H1 (cell line): ENCODE measurements at regions not wholly inside any gene's neighbourhood (a gene's known extent, or its start where the extent isn't known, plus 50 kb on each side); places are given as distances from the start of the nearest gene placed in this dataset.

Source experiments
- CTCF ChIA-PET: fragments of 300-600 bp; sonication (Branson Sonifier 250); formaldehyde crosslinking; loops from one replicate; lab custom pipeline; 2021; ENCODE audit not compliant: partially characterized antibody; lab: Charles Lee
- POLR2A ChIA-PET: fragments of 300-600 bp; sonication (Branson Sonifier 250); formaldehyde crosslinking; loops from one replicate; lab custom pipeline; 2021; ENCODE audit warnings: inconsistent platforms; ENCODE audit not compliant: partially characterized antibody; lab: Charles Lee
- DNase-seq, 2 experiments: peaks; one replicate each; pipeline versions ENCODE4 v3.0.0 to v3.0.0-alpha.2; 2010 to 2022; ENCODE audit warnings: low spot score in 2 of 2, low read depth in 1 of 2, mixed read lengths in 1 of 2
- FAIRE-seq: peaks from 2 replicates; lab custom pipeline; 2011; peaks lifted over from hg19 to GRCh38; lab: Jason Lieb, UNC
- H2AFZ ChIP-seq: 2 replicates; pipeline ENCODE4 v1.8.1; 2012; ENCODE audit warnings: low read length, inconsistent platforms
- H2AK5ac ChIP-seq: 2 replicates; pipeline ENCODE4 v1.6.1; 2013; ENCODE audit warnings: low read depth, low read length
- H2BK120ac ChIP-seq: replicated peaks from 2 replicates; pipeline ENCODE3; 2013; ENCODE audit warnings: low read depth, low read length, inconsistent platforms
- H2BK12ac ChIP-seq: 2 replicates; pipeline ENCODE4 v1.6.1; 2013; ENCODE audit warnings: low read depth, low read length
- H2BK15ac ChIP-seq: 2 replicates; pipeline ENCODE4 v1.6.1; 2013; ENCODE audit warnings: low read length
- H2BK20ac ChIP-seq: 2 replicates; pipeline ENCODE4 v1.6.1; 2013; ENCODE audit warnings: low read length
- H2BK5ac ChIP-seq: 2 replicates; pipeline ENCODE4 v1.6.1; 2013; ENCODE audit warnings: low read depth, low read length
- H3K14ac ChIP-seq: 2 replicates; pipeline ENCODE4 v1.6.1; 2013; ENCODE audit warnings: inconsistent platforms; ENCODE audit not compliant: insufficient read length
- H3K18ac ChIP-seq: 2 replicates; pipeline ENCODE4 v1.6.1; 2013; ENCODE audit warnings: low read length; ENCODE audit errors: extremely low read depth
- H3K23ac ChIP-seq: 2 replicates; pipeline ENCODE4 v1.6.1; 2013; ENCODE audit warnings: inconsistent platforms; ENCODE audit not compliant: insufficient read length
- H3K23me2 ChIP-seq: 2 replicates; pipeline ENCODE4 v1.6.1; 2013; ENCODE audit warnings: low read depth, low read length
- H3K27ac ChIP-seq: 2 replicates; pipeline ENCODE4 v1.6.1; 2011; ENCODE audit warnings: low read depth, low read length, inconsistent platforms
- H3K27me3 ChIP-seq, 4 experiments: replicated peaks in 1 of 4; 1 replicate in 1 of 4; 2 replicates in 3 of 4; pipeline versions ENCODE4 v1.6.1 to v1.8.1; 2011 to 2013; ENCODE audit warnings: low read length in 3 of 4, mild to moderate bottlenecking in 3 of 4, inconsistent platforms in 2 of 4, mixed read lengths in 2 of 4, moderate library complexity in 1 of 4; ENCODE audit not compliant: control insufficient read depth in 3 of 4, insufficient read depth in 3 of 4; ENCODE audit errors: extremely low read depth in 1 of 4
- H3K36me3 ChIP-seq, 4 experiments: 2 replicates each; pipeline versions ENCODE4 v1.6.1 to v1.8.1; 2011 to 2013; ENCODE audit warnings: mild to moderate bottlenecking in 4 of 4, low read length in 3 of 4, moderate library complexity in 2 of 4, control low read depth in 1 of 4, inconsistent platforms in 1 of 4; ENCODE audit not compliant: insufficient read depth in 4 of 4, control insufficient read depth in 2 of 4
- H3K4ac ChIP-seq: replicated peaks from 2 replicates; pipeline ENCODE3; 2013; ENCODE audit warnings: low read length, low read depth, mixed read lengths, inconsistent platforms; ENCODE audit not compliant: insufficient read length
- H3K4me1 ChIP-seq, 4 experiments: replicated peaks in 1 of 4; 1 replicate in 1 of 4; 2 replicates in 3 of 4; pipeline versions ENCODE4 v1.6.1 to v1.8.1; 2011 to 2013; ENCODE audit warnings: low read length in 3 of 4, inconsistent platforms in 2 of 4, mixed read lengths in 1 of 4; ENCODE audit not compliant: insufficient read depth in 4 of 4, control insufficient read depth in 3 of 4
- H3K4me2 ChIP-seq, 2 experiments: 2 replicates each; pipeline versions ENCODE4 v1.6.1 to v1.8.1; 2011 to 2013; ENCODE audit warnings: low read depth in 2 of 2, low read length in 2 of 2, control low read depth in 1 of 2, inconsistent platforms in 1 of 2, mild to moderate bottlenecking in 1 of 2; ENCODE audit not compliant: insufficient read depth in 1 of 2
- H3K4me3 ChIP-seq, 4 experiments: fragments of 200-600, 300-600 bp in 1 of 4; sonication (generic), shearing (Covaris generic), sonication (Bioruptor Twin) in 1 of 4; 2 replicates each; pipeline versions ENCODE4 v1.5.1 to v1.8.1; 2011 to 2016; ENCODE audit warnings: low read length in 4 of 4, low read depth in 3 of 4, control low read depth in 2 of 4, inconsistent platforms in 2 of 4, mild to moderate bottlenecking in 2 of 4, mixed read lengths in 1 of 4, moderate library complexity in 1 of 4; ENCODE audit not compliant: insufficient read depth in 2 of 4; ENCODE audit errors: extremely low read depth in 1 of 4
- H3K56ac ChIP-seq: replicated peaks from 2 replicates; pipeline ENCODE3; 2013; ENCODE audit warnings: low read depth, mild to moderate bottlenecking, mixed read lengths, low read length, inconsistent platforms; ENCODE audit not compliant: insufficient read length
- H3K79me1 ChIP-seq: 2 replicates; pipeline ENCODE4 v1.6.1; 2013; ENCODE audit warnings: low read depth, low read length, control low read depth
- H3K79me2 ChIP-seq, 2 experiments: 2 replicates each; pipeline versions ENCODE4 v1.6.1 to v1.8.1; 2012 to 2013; ENCODE audit warnings: low read length in 2 of 2, mild to moderate bottlenecking in 2 of 2, inconsistent platforms in 1 of 2; ENCODE audit not compliant: insufficient read depth in 2 of 2, control insufficient read depth in 1 of 2
- H3K9ac ChIP-seq, 4 experiments: replicated peaks in 1 of 4; 1 replicate in 1 of 4; 2 replicates in 3 of 4; pipeline versions ENCODE4 v1.6.1 to v1.8.1; 2011 to 2013; ENCODE audit warnings: low read depth in 3 of 4, low read length in 3 of 4, control low read depth in 2 of 4, mild to moderate bottlenecking in 2 of 4, moderate library complexity in 2 of 4, inconsistent platforms in 1 of 4; ENCODE audit errors: extremely low read depth in 1 of 4
- H3K9me3 ChIP-seq, 2 experiments: 2 replicates each; pipeline versions ENCODE4 v1.6.1 to v1.8.1; 2012 to 2013; ENCODE audit warnings: mild to moderate bottlenecking in 2 of 2, moderate library complexity in 2 of 2, control low read depth in 1 of 2, inconsistent platforms in 1 of 2, low read depth in 1 of 2, low read length in 1 of 2, mixed read lengths in 1 of 2; ENCODE audit not compliant: insufficient read depth in 2 of 2
- H4K20me1 ChIP-seq, 2 experiments: replicated peaks in 1 of 2; 2 replicates each; pipeline versions ENCODE3 to v1.8.1; 2011 to 2013; ENCODE audit warnings: inconsistent platforms in 2 of 2, low read length in 2 of 2, mild to moderate bottlenecking in 1 of 2; ENCODE audit not compliant: insufficient read depth in 2 of 2, control insufficient read depth in 1 of 2
- H4K5ac ChIP-seq: 2 replicates; pipeline ENCODE4 v1.6.1; 2013; ENCODE audit warnings: low read length, low read depth, mixed read lengths, inconsistent platforms; ENCODE audit not compliant: insufficient read length
- H4K8ac ChIP-seq: 2 replicates; pipeline ENCODE4 v1.8.0; 2013; ENCODE audit warnings: mild to moderate bottlenecking, moderate library complexity, low read length, inconsistent platforms; ENCODE audit not compliant: insufficient read depth; ENCODE audit errors: extremely low read depth
- H4K91ac ChIP-seq: replicated peaks from 2 replicates; pipeline ENCODE3; 2013; ENCODE audit warnings: low read length, mixed read lengths, inconsistent platforms; ENCODE audit not compliant: insufficient read length
- BCL11A ChIP-seq, 2 experiments: IDR thresholded peaks; one replicate each; pipeline ENCODE4 v1.6.1; 2011; ENCODE audit warnings: low read depth in 2 of 2, low read length in 2 of 2, mild to moderate bottlenecking in 2 of 2
- HDAC6 ChIP-seq: IDR thresholded peaks from one replicate; pipeline ENCODE4 v1.7.1; 2012; ENCODE audit warnings: low read depth, mild to moderate bottlenecking, inconsistent platforms, low read length, moderate library complexity

DNA sequence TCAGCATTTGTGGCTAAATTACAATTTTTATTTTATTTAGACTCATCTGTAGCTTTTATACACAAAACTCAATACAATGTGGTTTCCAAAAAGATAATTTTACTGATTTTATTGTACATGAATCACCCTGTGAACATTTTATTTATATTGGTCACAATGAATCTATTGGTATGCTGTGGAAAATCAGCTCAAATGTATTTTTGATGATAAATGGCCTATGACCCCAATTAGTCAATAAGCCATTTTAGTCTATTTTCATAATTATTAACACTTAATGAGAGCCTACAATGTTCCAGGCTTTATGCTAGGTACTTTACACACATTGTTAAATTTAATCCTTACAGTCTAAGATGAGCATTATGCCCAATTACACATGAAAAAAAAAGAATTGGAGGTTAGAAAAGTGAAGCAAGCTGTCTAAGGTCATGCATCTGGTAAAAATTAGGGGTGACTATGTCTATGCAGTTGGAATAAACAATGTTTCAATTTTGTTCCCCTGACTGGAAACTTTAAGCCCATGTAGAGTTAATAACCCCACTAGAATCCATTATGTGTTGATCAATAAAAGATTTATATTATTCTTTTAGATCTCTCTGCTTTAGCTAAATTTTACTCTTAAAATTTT, 344.7 kb downstream of the PABPC4L start:
- Histone ChIP-seq H2BK12ac (no peak overlapping the region), H3K36me3 (no peaks in the 10 kb centered on the region), H3K56ac (no peak overlapping the region), H3K14ac (no peak overlapping the region), H3K9ac (no peak overlapping the region), H2AFZ (no peak overlapping the region), H3K4me3 (no peak overlapping the region), H2AK5ac (no peak overlapping the region), H3K4me2 (no peak overlapping the region), H3K9me3 (no peaks in the 10 kb centered on the region), H3K4me1 (no peaks in the 10 kb centered on the region), H3K27ac (no peak overlapping the region), H3K27me3 (no peaks in the 10 kb centered on the region), H4K8ac (no peak overlapping the region), H3K4ac (no peak overlapping the region), H3K23ac (no peak overlapping the region), H3K79me2 (no peaks in the 10 kb centered on the region), H2BK15ac (no peak overlapping the region), H2BK5ac (no peak overlapping the region), H3K23me2 (no peaks in the 10 kb centered on the region), H4K20me1 (no peaks in the 10 kb centered on the region), H2BK120ac (no peak overlapping the region), H4K91ac (no peak overlapping the region), H3K79me1 (no peaks in the 10 kb centered on the region), H4K5ac (no peak overlapping the region), H3K18ac (no peak overlapping the region), H2BK20ac (no peak overlapping the region)
- no peak for DNase-seq
- FAIRE-seq: no peak
- POLR2A ChIA-PET: no interaction called here
- CTCF ChIA-PET: interaction anchor here (0.6 kb wide), 1 partner anchor 360 kb away, joined by 4 read pairs; no protein-coding TSS in a partner anchor
- TF ChIP-seq BCL11A (IDR thresholded peaks at IDR 0.05; ENCODE audit: low read depth in 2 of 2, low read length in 2 of 2): no peak
- TF ChIP-seq HDAC6: no peak
